Smooth muscle cell (in vitro differentiated cells): ENCODE measurements at regions not wholly inside any gene's neighbourhood (a gene's known extent, or its start where the extent isn't known, plus 50 kb on each side); places are given as distances from the start of the nearest gene placed in this dataset.
A peak's percentile ranks its signal among the peaks of the same experiment; 100 is the strongest.

ENCODE experiments used
- DNase-seq: peaks from one replicate; lab custom pipeline; 2025; ENCODE audit not compliant: unreplicated experiment; lab: John Stamatoyannopoulos, UW
- H2AFZ ChIP-seq: fragments of 200-600 bp; sonication (generic); 2 replicates; pipeline ENCODE4 v1.6.0; 2016; ENCODE audit warnings: antibody characterized with exemption, low read depth, mild to moderate bottlenecking
- H3F3A ChIP-seq: fragments of 200-600 bp; sonication (generic); 2 replicates; pipeline ENCODE4 v1.6.0; 2017; ENCODE audit warnings: antibody characterized with exemption, low read depth
- H3K27ac ChIP-seq: fragments of 200-600 bp; sonication (generic); 2 replicates; pipeline ENCODE4 v1.5.1; 2016; ENCODE audit warnings: low read depth, mild to moderate bottlenecking
- H3K27me3 ChIP-seq: fragments of 200-600 bp; sonication (generic); 2 replicates; pipeline ENCODE4 v1.6.1; 2016; ENCODE audit warnings: low read depth, mild to moderate bottlenecking
- H3K36me3 ChIP-seq: fragments of 200-600 bp; sonication (generic); 2 replicates; pipeline ENCODE4 v1.5.1; 2016; ENCODE audit warnings: low read depth
- H3K4me1 ChIP-seq: fragments of 200-600 bp; sonication (generic); 2 replicates; pipeline ENCODE4 v1.5.1; 2016; ENCODE audit warnings: low read depth
- H3K4me2 ChIP-seq: fragments of 200-600 bp; sonication (generic); 2 replicates; pipeline ENCODE4 v1.6.0; 2016; ENCODE audit warnings: mild to moderate bottlenecking
- H3K4me3 ChIP-seq: fragments of 200-600 bp; sonication (generic); 2 replicates; pipeline ENCODE4 v1.5.1; 2016; ENCODE audit warnings: mild to moderate bottlenecking
- H3K79me2 ChIP-seq: fragments of 200-600 bp; sonication (generic); 2 replicates; pipeline ENCODE4 v1.6.0; 2016; ENCODE audit warnings: low read depth, mild to moderate bottlenecking
- H3K9ac ChIP-seq: fragments of 200-600 bp; sonication (generic); 2 replicates; pipeline ENCODE4 v1.6.0; 2016; ENCODE audit warnings: low read depth
- H3K9me3 ChIP-seq: fragments of 200-600 bp; sonication (generic); replicated peaks from 2 replicates; pipeline ENCODE4 v1.5.1; 2016; ENCODE audit warnings: low read depth
- H4K20me1 ChIP-seq: fragments of 200-600 bp; sonication (generic); 2 replicates; pipeline ENCODE4 v1.6.0; 2016; ENCODE audit warnings: low read depth
- WGBS: methylation state at CpG from one replicate; pipeline ENCODE4 v1.1.7; 2016; ENCODE audit warnings: low lambda C conversion rate; 5-methylcytosine and 5-hydroxymethylcytosine counted together
- TF ChIP-seq, protein P1 (sequence below): fragments of 200-600 bp; sonication (generic); IDR thresholded peaks from 2 replicates; pipeline ENCODE4 v1.5.1; 2017; ENCODE audit warnings: borderline replicate concordance, mild to moderate bottlenecking, antibody characterized with exemption; ENCODE audit not compliant: insufficient read depth, poor library complexity, severe bottlenecking

GRCh38 chr4:11535333-11535732 lies 106.6 kb upstream of the HS3ST1 start:
- Histone ChIP-seq H4K20me1 (no peaks in the 10 kb centered on the region), H3K27ac (no peak overlapping the region), H3F3A (no peaks in the 10 kb centered on the region), H3K79me2 (no peaks in the 10 kb centered on the region), H3K4me2 (no peak overlapping the region), H3K4me3 (no peak overlapping the region), H3K36me3 (no peaks in the 10 kb centered on the region), H2AFZ (no peak overlapping the region), H3K27me3 (no peaks in the 10 kb centered on the region), H3K4me1 (peaks cover 9% of the 10 kb centered on the region), H3K9ac (no peak overlapping the region), H3K9me3 (peaks cover 4% of the 10 kb centered on the region)
- DNase-seq = no peak
- TF ChIP-seq, protein P1, sequence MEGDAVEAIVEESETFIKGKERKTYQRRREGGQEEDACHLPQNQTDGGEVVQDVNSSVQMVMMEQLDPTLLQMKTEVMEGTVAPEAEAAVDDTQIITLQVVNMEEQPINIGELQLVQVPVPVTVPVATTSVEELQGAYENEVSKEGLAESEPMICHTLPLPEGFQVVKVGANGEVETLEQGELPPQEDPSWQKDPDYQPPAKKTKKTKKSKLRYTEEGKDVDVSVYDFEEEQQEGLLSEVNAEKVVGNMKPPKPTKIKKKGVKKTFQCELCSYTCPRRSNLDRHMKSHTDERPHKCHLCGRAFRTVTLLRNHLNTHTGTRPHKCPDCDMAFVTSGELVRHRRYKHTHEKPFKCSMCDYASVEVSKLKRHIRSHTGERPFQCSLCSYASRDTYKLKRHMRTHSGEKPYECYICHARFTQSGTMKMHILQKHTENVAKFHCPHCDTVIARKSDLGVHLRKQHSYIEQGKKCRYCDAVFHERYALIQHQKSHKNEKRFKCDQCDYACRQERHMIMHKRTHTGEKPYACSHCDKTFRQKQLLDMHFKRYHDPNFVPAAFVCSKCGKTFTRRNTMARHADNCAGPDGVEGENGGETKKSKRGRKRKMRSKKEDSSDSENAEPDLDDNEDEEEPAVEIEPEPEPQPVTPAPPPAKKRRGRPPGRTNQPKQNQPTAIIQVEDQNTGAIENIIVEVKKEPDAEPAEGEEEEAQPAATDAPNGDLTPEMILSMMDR = no peak
- 69% methylated on average over 5 of the region's 5 CpGs for WGBS

DNA sequence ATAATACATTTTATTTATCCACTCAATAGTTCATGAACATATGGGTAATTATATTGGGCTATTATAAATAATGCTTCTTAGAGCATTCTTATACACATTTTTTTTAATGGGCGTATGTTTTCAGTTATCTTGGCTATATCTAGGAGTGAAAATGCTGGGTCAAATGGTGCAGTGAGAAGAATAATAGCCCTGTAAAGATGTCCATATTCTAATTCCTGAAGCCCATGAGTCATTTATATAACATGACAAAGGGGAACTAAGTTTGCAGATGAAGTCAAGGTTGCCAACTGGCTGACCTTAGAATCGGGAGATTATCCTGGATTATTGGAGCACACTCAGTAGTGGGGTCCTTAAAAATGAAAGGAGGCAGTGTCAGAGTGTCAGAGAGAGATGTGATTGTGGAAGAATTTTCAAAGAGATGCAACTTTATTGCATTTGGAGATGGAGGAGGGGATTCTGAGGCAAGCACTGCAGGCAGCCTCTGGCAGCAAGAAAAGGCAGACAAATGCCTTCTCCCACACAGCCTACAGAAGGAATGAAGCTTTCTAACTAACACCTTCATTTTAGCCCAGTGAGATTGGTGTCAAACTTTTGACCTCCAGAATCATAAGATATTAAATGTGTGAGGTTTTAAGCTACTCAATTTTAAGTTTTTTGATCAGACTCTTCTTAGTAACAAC lies 106.1 kb upstream of the HS3ST1 start:
- H3K36me3 ChIP-seq = no peaks in the 10 kb centered on the region
- H3F3A ChIP-seq = no peaks in the 10 kb centered on the region
- 47% methylated on average over 2 of the region's 2 CpGs for WGBS
- H3K4me3 ChIP-seq = no peak overlapping the region
- TF ChIP-seq, protein P1 = no peak
- no peaks in the 10 kb centered on the region for H3K27me3 ChIP-seq
- peaks cover 9% of the 10 kb centered on the region for H3K4me1 ChIP-seq
- no peak overlapping the region for H3K4me2 ChIP-seq
- no peak overlapping the region for H2AFZ ChIP-seq
- H4K20me1 ChIP-seq = no peaks in the 10 kb centered on the region
- no peak overlapping the region for H3K9ac ChIP-seq
- DNase-seq = no peak
- no peak overlapping the region for H3K27ac ChIP-seq
- H3K9me3 ChIP-seq = peaks cover 5% of the 10 kb centered on the region
- no peaks in the 10 kb centered on the region for H3K79me2 ChIP-seq

- H3K79me2 ChIP-seq = no peaks in the 10 kb centered on the region
- H2AFZ ChIP-seq = no peak overlapping the region
- no peak overlapping the region for H3K27ac ChIP-seq
- H3F3A ChIP-seq = no peaks in the 10 kb centered on the region
- WGBS = 76% methylated on average over 2 of the region's 2 CpGs
- H3K4me1 ChIP-seq = peaks cover 9% of the 10 kb centered on the region
- no peak overlapping the region for H3K4me2 ChIP-seq
- TF ChIP-seq, protein P1 = no peak
- no peak for DNase-seq
- H3K9me3 ChIP-seq = peaks cover 5% of the 10 kb centered on the region
- H3K4me3 ChIP-seq = no peak overlapping the region
- H3K27me3 ChIP-seq = no peaks in the 10 kb centered on the region
- no peaks in the 10 kb centered on the region for H3K36me3 ChIP-seq
- H3K9ac ChIP-seq = no peak overlapping the region
- H4K20me1 ChIP-seq = no peaks in the 10 kb centered on the region
Measured at GRCh38 chr4:11532138-11532537, 103.4 kb upstream of the HS3ST1 start.

DNA sequence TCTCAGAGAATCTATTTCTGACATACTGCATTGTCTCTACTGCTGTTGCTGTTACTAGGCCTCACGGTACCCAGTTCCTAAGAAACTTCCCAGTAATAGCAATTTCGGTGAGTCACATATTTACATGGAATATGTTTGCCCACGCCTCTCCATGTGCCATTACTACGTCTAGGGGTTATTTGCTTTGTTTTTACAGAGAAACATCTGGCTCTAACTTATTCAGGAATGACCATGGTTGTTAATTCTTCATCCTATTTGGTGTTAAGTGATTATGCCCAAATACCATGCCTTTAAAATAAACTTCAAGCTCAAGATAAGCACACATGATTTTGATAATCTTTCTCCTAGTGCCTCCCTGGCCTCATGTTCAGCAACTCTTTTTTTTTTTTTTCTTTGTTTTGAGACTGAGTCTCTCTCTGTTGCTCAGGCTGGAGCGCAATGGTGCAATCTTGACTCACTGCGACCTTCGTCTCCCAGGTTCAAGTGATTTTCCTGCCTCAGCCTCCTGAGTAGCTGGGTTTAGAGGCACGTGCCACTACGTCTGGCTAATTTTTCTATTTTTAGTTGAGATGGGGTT lies 101.0 kb upstream of the HS3ST1 start:
- H3K79me2 ChIP-seq = no peaks in the 10 kb centered on the region
- H3F3A ChIP-seq = no peaks in the 10 kb centered on the region
- H3K4me1 ChIP-seq = peaks cover 7% of the 10 kb centered on the region
- no peaks in the 10 kb centered on the region for H3K36me3 ChIP-seq
- H4K20me1 ChIP-seq = no peaks in the 10 kb centered on the region
- no peak for DNase-seq
- 34% methylated on average over 9 of the region's 9 CpGs for WGBS
- TF ChIP-seq, protein P1 = no peak
- no peak overlapping the region for H2AFZ ChIP-seq
- H3K27me3 ChIP-seq = no peaks in the 10 kb centered on the region
- H3K9me3 ChIP-seq = peaks cover 5% of the 10 kb centered on the region
- H3K4me3 ChIP-seq = no peak overlapping the region
- peak overlapping the region; percentile 70 for H3K27ac ChIP-seq
- peak overlapping the region; percentile 19 for H3K9ac ChIP-seq
- no peak overlapping the region for H3K4me2 ChIP-seq
